NB4 (cell line): ENCODE measurements at regions not wholly inside any gene's neighbourhood (a gene's known extent, or its start where the extent isn't known, plus 50 kb on each side); places are given as distances from the start of the nearest gene placed in this dataset.
A peak's percentile ranks its signal among the peaks of the same experiment; 100 is the strongest.

Source experiments
- DNase-seq: peaks from one replicate; pipeline ENCODE4 v3.0.0; 2010; ENCODE audit warnings: low read depth
- H3K4me3 ChIP-seq: one replicate; pipeline ENCODE4 v1.5.1; 2011; ENCODE audit warnings: mild to moderate bottlenecking, low read depth, low read length, moderate library complexity
- MYC ChIP-seq: IDR thresholded peaks from 2 replicates; pipeline ENCODE4 v1.6.1; 2011; ENCODE audit warnings: low read depth, low read length
- POLR2A ChIP-seq: IDR thresholded peaks from 2 replicates; pipeline ENCODE4 v1.6.1; 2011; ENCODE audit warnings: mild to moderate bottlenecking; ENCODE audit not compliant: insufficient read length; ENCODE audit errors: extremely low read depth
- TF ChIP-seq, protein P1 (sequence below): IDR thresholded peaks from 2 replicates; pipeline ENCODE4 v1.6.1; 2011; ENCODE audit warnings: low read depth, low read length
- TF ChIP-seq, protein P2 (sequence below): IDR thresholded peaks from one replicate; pipeline ENCODE4 v1.5.1; 2012; ENCODE audit warnings: low read depth, low read length

- TF ChIP-seq POLR2A (no peak), MYC (no peak)
- TF ChIP-seq, protein P1, sequence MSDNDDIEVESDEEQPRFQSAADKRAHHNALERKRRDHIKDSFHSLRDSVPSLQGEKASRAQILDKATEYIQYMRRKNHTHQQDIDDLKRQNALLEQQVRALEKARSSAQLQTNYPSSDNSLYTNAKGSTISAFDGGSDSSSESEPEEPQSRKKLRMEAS: no peak
- TF ChIP-seq, protein P2, sequence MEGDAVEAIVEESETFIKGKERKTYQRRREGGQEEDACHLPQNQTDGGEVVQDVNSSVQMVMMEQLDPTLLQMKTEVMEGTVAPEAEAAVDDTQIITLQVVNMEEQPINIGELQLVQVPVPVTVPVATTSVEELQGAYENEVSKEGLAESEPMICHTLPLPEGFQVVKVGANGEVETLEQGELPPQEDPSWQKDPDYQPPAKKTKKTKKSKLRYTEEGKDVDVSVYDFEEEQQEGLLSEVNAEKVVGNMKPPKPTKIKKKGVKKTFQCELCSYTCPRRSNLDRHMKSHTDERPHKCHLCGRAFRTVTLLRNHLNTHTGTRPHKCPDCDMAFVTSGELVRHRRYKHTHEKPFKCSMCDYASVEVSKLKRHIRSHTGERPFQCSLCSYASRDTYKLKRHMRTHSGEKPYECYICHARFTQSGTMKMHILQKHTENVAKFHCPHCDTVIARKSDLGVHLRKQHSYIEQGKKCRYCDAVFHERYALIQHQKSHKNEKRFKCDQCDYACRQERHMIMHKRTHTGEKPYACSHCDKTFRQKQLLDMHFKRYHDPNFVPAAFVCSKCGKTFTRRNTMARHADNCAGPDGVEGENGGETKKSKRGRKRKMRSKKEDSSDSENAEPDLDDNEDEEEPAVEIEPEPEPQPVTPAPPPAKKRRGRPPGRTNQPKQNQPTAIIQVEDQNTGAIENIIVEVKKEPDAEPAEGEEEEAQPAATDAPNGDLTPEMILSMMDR: no peak
- no peak for DNase-seq
- H3K4me3 ChIP-seq: no peak overlapping the region
Measured at GRCh38 chr4:15130441-15130840, 128.2 kb downstream of the CPEB2 start.

DNA sequence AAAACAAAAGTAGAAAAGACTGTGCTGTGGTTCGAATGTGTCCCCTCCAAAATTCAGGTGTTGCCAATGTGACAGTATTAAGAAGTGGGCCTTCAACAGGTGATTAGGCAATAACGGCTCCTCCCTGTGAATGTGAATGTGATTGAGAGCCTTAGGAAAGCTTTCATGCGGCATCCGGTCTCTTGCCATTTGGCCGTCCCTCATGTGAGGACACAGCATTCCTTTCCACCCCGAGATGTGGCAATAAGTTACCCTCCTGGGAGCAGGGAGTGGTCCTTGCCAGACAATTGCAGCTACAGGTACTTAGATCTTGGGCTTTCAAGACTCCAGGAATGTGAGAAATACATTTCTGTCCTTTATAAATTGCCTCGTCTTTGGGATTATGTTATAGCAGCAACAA lies 129.3 kb downstream of the CPEB2 start:
- DNase-seq: peak; percentile 37
- no peak overlapping the region for H3K4me3 ChIP-seq
- no peak for TF ChIP-seq MYC
- TF ChIP-seq, protein P1: no peak

- DNase-seq: no peak
Measured at GRCh38 chr4:15132739-15133138, 130.5 kb downstream of the CPEB2 start.

DNA sequence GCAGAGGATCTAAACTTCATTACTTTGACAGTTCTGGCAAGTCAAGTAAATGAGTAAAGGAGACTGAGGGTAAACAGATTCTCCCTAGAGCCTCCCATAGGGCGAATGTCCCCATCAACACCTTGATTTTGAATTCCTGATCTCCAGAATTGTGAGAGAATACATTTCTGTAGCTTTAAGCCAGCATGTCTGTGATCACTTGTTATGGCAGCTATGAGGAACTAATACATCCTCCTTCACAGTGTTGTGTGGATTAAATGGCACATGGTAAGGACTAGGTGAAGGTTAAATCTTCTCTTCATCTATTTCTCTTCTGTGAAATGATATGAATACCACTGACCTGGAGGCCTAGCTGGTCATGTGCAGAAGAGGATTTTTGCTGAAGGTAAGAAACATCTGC lies 137.3 kb downstream of the CPEB2 start:
- no peak overlapping the region for H3K4me3 ChIP-seq
- no peak for DNase-seq
- TF ChIP-seq, protein P2: no peak
- no peak for TF ChIP-seq POLR2A
- TF ChIP-seq MYC: no peak
- TF ChIP-seq, protein P1: no peak

More at GRCh38 chr4:15132739-15133138, 130.5 kb downstream of the CPEB2 start:
- H3K4me3 ChIP-seq: no peak overlapping the region
- TF ChIP-seq MYC: no peak
- TF ChIP-seq, protein P1: no peak

DNA sequence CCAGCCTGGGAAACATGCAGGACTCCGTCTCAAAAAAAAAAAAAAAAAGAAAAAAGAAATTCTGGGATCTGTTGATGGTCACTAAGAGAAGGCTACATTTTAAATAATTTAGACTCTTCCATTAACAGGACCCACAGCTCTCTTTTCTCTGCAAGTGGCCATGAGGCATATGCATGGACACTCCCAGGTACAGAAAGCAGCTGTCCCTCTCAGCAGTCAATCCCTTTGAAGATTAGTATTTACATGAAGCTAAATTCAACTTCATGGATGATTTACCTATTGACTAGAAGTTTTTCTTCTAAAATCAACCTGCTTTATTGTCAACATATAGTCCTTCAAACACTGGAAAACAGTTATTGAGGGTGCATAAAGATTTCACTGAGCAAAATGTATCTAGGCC lies 139.9 kb downstream of the CPEB2 start:
- no peak overlapping the region for H3K4me3 ChIP-seq
- no peak for DNase-seq
- TF ChIP-seq POLR2A: no peak

- DNase-seq: no peak
- H3K4me3 ChIP-seq: no peak overlapping the region
- TF ChIP-seq, protein P1: no peak
Measured at GRCh38 chr4:15143551-15143950, 141.3 kb downstream of the CPEB2 start.

DNA sequence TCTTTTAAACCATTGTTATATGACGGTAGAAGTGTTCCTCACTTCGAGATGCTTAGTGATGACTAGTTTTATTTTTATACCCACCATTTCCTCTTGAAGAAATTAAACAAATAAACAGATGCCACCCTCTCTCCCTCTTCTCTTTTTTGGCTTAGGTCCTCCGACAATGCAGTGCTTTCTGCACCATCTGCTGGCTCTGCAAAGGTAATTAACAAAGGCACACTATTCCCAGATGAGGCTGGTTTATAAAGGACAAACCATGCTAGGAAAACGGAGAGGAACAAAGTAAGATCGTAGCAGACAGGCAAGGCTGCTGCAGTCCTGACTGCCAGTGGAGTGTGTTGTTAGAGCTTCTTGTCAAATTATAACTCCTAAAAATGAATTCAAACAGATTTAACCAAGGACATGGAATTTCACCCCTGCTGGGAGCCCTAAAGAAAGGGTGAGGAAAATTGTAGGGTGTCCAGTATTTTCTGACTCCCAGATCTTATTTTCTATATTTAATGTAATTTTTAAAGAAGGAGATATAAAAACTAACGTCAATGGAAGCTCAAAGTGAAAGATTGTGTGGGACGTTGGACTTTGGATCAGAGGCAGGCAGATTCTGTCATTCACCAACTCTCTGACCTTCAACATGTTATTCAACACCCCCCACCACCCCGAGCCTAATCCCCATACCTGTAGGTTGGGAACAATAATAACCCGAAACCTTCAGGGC lies 142.1 kb downstream of the CPEB2 start:
- H3K4me3 ChIP-seq: no peak overlapping the region
- TF ChIP-seq POLR2A (no peak), MYC (no peak)
- TF ChIP-seq, protein P1: no peak
- TF ChIP-seq, protein P2: no peak
- DNase-seq: no peak

GRCh38 chr4:15144967-15145295 lies 142.7 kb downstream of the CPEB2 start:
- no peak for TF ChIP-seq MYC
- TF ChIP-seq, protein P2: no peak
- TF ChIP-seq, protein P1: no peak
- TF ChIP-seq POLR2A: no peak
- no peak for DNase-seq
- H3K4me3 ChIP-seq: no peak overlapping the region
